COR-L47 (cell line): ENCODE measurements at regions not wholly inside any gene's neighbourhood (a gene's known extent, or its start where the extent isn't known, plus 50 kb on each side); places are given as distances from the start of the nearest gene placed in this dataset.

Experiments
- DNase-seq: peaks from one replicate; lab custom pipeline; 2025; lab: John Stamatoyannopoulos, UW

DNA sequence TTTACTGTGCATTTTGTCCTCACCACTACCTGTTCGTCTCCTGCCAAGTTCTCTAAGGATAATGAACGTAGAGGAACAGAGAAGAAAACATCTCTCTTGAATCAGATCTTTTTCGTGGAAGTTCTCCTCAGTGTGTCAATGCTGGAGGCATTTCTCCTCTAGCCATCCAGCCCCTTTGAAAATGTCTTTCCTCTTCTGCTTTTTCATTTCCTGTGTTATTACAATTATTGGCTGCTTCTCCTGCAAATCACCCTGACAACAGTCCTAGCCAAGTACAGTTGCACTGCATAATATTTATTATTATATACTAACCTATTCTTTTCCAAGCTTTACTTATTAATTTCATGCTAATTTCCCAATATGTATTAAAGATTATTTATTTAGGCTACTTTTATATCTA lies 61.8 kb upstream of the TRPM3 start:
- no peak for DNase-seq

DNA sequence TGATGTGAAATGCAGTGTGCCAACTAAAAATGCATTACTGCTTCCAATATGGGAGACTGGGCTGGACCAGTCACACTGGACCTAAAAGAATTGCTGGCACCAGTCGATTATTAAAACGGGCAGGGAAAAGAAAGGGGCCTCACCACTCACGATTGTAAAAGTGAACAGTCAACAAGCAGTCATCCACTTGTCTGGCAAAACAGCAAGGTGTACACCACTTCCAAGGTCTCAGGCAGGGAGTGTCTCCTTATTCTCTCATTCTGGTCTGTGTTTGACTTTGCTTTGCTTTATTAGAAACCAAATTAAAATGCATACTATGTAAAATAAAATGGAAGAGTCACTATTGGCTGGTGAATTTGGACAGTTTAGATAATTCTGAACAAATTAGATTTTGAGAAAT lies 57.8 kb upstream of the TRPM3 start:
- no peak for DNase-seq

DNA sequence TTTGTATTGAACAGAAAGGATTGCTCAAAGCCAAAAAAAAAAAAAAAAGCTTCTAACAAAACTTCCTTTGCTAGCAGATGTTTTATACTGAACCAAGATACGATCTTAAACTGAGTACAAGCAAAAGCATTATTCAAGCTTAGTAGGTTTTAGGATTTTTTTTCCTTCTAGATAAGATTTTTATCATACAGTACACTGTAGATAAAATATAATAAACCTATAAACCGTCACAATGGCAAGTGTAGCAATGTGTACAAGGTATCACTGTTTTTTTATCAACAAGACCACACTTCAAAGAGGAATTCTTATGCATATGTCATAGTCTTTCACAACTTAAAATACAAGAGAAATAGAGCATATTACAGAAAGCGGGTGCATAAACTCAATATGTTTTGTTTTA lies 56.5 kb upstream of the TRPM3 start:
- DNase-seq, result no peak

DNA sequence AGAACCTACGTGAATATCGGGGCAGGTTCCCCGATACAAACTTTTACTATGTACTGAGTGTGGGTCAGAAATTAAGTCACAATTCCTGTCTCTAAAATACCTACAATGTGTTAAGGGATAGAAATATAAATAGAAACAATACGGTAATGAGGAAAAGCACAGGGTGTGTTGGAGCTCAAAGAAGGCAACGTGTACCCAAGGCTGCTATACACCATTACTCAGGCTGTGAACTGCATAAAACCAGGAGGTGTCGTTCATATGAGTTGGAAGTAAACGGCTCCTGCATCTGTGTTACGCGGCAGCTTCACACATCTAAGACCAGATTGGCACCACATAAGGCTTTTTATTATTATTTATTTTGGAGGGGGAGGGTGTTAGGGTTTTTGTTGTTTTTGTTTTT lies 50.1 kb upstream of the TRPM3 start:
- no peak for DNase-seq
